CD4-positive, alpha-beta T cell treated with Interleukin-4 for 4 hours (primary cell): ENCODE measurements at regions not wholly inside any gene's neighbourhood (a gene's known extent, or its start where the extent isn't known, plus 50 kb on each side); places are given as distances from the start of the nearest gene placed in this dataset.
A peak's percentile ranks its signal among the peaks of the same experiment; 100 is the strongest.
"Not testable (repeated sequence)": the region's sequence is repeated elsewhere in the genome, so short reads cannot be mapped to it uniquely, and the experiment has no call there.

Experiments used
- DNase-seq: peaks from one replicate; pipeline ENCODE4 v3.0.0-alpha.2; 2020

GRCh38 chr10:62594093-62594520 is 210.4 kb upstream of the ADO start:
- peak; percentile 49 for DNase-seq

DNA sequence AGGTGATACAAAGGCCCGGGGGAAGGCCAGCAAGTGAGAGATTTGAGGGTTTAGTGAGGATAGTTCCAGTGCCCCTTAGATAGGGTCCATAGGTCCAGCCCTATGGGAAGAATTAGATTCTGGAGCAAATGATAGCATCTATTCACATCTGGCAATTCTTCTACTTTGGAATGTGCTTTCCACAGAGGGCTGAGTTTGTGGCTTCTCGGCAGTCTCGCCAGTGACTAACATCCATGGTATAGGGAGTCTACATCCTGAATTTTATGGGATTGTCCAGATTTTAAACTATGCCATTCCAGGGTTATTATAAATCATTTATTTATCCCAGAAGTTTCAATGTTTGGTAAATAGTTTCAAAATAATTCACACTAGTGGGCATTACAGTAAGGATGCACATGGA is 207.3 kb upstream of the ADO start:
- no peak for DNase-seq

DNA sequence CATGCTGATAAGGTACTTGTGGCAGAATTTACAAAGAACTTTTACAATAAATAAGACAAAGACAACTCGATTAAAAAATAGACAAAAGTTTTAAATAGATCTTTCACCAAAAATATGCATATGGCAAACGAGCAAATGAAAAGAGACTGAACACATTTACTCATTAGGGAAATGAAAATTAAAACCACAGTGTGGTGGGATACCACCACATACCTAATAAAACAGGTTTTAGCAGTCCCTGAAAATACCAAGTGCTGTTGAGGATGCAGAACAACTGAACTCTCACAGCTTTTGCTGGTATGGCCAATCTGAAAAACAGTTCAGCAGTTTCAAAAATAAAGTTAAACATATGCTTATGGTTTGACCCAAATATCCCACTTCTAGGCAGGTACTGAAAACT is 205.4 kb upstream of the ADO start:
- DNase-seq, result no peak

- DNase-seq, result not testable (repeated sequence)
These were observed 198.0 kb upstream of the ADO start for GRCh38 chr10:62606551-62606950.

- not testable (repeated sequence) for DNase-seq
These were observed 196.2 kb upstream of the ADO start for GRCh38 chr10:62608189-62608875.

GRCh38 chr10:62610649-62611229 is 193.8 kb upstream of the ADO start:
- peak; percentile 79 for DNase-seq

DNA sequence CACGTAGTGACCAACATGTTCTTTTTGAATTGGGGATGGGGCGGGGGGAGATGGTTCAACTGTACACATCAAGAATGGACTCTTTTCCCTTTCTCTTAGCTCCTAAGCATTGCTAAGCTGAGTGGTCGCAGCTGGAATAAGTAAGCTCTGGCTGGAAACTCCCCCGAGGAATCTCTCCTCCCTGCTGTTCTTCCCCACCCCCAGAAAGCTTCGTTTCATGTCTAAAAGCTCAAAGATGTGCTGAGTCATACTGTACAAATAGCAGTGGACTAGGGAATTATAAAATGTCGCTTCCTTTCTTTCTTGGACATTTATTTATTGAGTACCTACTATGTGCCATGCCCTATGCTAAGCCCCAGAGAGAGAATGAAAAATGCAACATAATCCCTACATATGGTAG is 191.1 kb upstream of the ADO start:
- no peak for DNase-seq

DNA sequence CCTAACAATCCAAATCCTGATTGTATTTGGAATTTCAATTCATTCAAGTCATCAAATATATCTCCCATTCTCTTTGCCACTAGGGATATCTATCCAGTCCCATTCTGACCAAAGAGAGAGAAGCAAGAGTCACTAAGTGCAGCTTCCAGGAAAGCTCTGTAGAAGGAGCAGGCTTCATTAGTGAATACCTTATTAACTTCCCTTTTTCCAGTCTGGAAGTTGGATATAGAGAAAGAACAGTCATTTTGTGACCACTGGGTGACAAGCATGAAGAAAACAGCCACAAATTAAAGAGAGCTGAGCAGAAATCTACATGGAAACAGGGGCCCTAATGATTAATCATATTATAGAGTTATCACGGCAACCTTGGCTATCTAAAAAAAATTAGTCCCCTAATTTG is 190.7 kb upstream of the ADO start:
- DNase-seq, result no peak

DNA sequence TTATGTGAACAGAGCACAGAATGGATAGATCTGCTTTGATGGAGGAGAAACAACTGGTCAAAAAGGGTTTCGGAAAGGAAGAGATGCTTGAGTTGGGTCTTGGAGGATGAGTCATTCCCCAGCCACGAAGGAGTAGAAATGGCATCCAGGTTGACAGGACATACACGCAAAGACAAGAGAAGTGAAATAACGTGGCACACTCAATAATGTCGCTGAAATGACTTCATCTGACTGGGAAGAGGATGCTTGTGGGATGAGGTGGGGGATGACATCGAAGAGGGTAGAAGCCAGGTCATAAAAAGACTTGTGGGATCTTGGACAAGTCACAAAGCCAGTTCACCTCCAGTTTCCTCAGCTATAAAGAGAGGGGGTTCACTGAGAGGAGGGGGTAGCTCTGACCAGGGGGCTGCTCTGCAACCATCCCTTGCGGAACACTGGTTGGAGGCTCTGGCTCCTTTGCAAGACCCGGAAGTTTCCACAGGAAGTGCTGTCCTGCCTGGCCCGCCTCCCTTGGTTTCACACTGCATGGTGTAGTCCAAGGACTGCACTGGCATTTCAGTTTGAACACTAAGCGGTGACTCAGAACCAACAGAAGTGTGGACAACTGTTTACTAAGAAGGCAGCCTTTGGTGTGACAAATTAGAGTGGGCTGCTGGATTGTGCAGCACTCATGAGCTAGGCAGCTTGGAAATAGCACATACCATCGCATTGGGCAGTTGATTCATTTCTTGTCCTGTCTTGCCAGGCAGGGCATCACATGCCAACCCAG is 189.9 kb upstream of the ADO start:
- peak; percentile 41 for DNase-seq

GRCh38 chr10:62616885-62617590 is 187.5 kb upstream of the ADO start:
- DNase-seq, result no peak

GRCh38 chr10:62617652-62618051 is 186.9 kb upstream of the ADO start:
- no peak for DNase-seq

DNA sequence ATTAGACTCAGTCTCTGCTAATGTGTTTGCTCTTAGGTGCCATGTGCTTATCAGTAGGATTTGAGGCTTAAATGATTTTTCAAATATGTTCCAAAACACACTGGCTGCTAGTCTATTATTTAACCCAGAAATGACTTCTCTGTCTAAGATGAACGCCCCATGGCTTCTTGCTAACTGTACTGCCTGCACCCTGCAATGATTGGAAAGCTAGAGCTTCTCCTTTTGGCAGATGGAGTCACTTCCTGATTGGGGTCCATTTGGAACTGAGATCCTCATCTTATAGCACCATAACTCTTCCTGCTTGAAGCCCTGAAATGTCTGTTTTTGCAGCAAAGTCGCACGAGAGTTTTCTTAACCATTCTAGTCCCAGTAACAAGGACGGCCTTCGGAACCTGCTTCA is 186.5 kb upstream of the ADO start:
- DNase-seq, result no peak

DNA sequence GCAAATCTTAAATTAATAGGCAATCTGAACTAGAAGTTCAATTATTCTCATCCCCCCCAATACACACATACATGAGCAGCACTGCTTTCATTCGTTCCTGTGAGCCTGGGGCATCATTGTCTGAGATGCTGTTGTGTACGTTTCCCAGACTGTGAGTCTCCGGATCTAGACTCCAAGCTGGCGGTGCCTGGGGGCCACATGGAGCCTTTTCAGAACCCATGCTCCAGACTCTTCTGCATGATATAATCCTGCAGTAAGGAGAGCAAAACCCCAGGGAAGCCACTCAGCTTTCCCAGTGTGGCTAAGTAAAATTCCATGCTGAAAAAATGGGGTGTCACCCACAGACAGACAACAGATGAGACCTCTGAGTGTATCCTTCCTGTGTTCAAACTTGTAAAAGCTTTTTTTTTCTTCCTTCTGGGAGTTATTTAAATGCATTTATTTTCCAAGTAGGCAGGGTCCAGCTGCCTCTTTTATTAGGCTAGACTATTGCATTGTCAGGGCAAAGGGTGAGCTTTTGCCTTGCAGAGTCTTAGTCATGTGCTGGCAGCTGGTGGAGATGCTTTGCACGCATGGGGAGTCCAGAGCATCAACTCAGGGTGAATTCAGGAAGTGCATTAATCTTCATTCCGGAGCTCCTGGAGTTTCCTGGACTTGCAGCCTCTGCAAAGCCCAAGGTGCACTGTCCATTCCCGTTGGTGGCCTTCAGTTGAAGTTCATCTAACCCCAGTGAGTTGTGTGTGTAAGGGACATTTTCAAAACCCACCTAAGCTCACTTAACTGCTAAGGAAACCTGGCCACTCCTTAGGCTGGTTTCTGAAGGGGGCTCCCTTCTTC is 185.7 kb upstream of the ADO start:
- DNase-seq, result peak; percentile 14

GRCh38 chr10:62619413-62619738 is 185.1 kb upstream of the ADO start:
- DNase-seq, result no peak

GRCh38 chr10:62620491-62620890 is 184.0 kb upstream of the ADO start:
- peak; percentile 18 for DNase-seq

DNA sequence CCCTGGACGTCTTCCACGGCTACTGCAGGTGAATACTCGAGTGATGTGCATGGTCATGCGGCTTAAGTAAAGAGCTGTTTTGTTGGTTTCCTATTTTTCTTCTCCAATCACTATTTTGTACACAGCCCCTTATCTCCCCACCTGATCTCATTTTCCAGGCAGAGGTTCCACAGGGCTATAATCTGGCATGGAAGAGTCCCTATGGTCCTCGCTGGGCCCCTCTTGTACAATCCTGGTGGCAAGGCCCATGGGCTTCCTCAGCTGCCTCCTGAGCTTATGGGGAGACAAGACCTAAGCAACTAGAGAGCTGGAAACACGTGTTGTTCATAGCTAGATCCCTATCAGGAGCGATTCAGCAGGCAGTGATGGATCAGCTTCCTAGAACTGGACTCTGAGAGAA is 181.3 kb upstream of the ADO start:
- DNase-seq, result no peak

- no peak for DNase-seq
These were observed 179.0 kb upstream of the ADO start for GRCh38 chr10:62625484-62625883.

DNA sequence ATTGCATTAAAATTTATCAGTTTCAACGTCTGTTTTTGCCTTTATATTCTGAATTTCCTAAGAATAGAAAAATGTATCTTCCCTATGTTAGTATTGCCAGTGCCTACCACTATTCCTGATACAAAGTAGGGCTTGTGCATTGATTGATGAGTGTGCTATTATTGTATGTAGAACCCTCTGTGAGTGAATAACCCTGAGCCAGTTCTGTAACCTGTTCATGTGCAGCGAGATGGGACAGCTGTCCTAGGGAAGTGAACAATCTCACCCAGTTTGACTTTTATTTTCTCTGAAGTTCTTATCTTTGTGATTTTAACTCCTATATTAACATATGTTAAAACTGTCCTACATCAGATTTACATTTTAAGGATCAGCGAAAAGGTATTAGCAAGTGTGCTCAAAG is 178.4 kb upstream of the ADO start:
- no peak for DNase-seq

GRCh38 chr10:62626817-62627216 is 177.7 kb upstream of the ADO start:
- DNase-seq, result no peak

- no peak for DNase-seq
These were observed 176.5 kb upstream of the ADO start for GRCh38 chr10:62627983-62628382.

DNA sequence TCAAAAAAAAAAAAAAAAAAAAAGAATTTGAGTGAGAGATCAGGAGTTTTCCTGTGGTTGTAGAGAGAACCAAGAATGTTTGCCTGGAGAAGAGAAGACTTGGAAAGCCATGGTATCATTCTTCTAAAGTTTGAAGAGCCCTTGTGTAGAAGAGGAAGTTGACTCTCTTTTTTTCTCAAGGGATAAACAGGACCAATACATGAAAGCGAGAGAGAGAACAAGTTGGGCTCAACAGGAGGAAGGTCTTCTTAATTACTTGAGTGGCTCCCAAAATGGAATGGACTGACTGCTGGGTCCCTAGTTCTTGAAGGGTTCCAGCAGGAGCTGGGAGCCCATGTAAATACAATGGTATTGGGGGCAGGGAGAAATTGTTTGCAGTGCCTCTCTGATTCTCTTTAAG is 173.3 kb upstream of the ADO start:
- DNase-seq, result no peak

- peak; percentile 78 for DNase-seq
These were observed 172.3 kb upstream of the ADO start for GRCh38 chr10:62632071-62632809.
